ENCODE measurements at regions not wholly inside any gene's neighbourhood (a gene's known extent, or its start where the extent isn't known, plus 50 kb on each side); places are given as distances from the start of the nearest gene placed in this dataset.

DNA sequence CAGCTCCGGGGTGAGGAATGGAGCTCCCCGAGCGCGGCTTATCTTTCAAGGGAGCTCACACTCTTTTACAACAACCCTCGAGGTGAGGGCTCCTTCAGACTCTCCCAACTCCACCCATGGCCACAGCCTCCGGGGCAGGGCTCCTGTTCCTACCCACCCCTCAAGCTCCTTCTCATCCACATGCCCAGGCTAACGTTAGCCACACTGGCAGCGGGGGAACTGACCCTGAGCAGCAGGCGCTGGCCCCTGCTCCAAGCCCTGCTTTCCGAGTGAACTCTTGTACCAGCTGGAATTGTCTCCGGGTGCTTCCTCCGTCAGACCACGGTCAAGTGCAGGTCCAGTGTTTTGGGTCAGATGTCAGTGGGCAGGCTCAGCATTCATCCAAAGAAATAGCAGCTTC lies 89.4 kb downstream of the ANKRD10 start:
- Histone ChIP-seq H4K8ac (ENCODE audit: low read depth in 2 of 2, low read length in 2 of 2) (no peak overlapping the region), H3K14ac (replicated peaks; ENCODE audit: low read depth, low read length) (no peak overlapping the region), H2BK120ac (ENCODE audit: low read depth, low read length) (no peak overlapping the region), H3K79me1 (ENCODE audit: low read depth in 1 of 2, low read length in 2 of 2) (no peaks in the 10 kb centered on the region), H3K36me3 (ENCODE audit: control insufficient read depth, insufficient read depth, low read length) (no peaks in the 10 kb centered on the region), H3K4ac (ENCODE audit: low read depth, low read length) (no peak overlapping the region), H2BK20ac (ENCODE audit: low read depth, low read length) (no peak overlapping the region), H4K91ac (ENCODE audit: insufficient read depth, low read depth, low read length) (no peak overlapping the region), H4K20me1 (ENCODE audit: insufficient read depth, low read length) (no peaks in the 10 kb centered on the region), H3K23ac (ENCODE audit: low read depth, low read length) (no peak overlapping the region), H2BK5ac (ENCODE audit: low read depth, low read length, poor library complexity, severe bottlenecking) (no peak overlapping the region), H2AK5ac (ENCODE audit: low read depth, low read length) (no peak overlapping the region), H3K9ac (ENCODE audit: low read depth, low read length) (no peak overlapping the region), H2AK9ac (replicated peaks; ENCODE audit: low read depth, low read length, poor library complexity) (no peak overlapping the region), H3K27me3 (ENCODE audit: control insufficient read depth, insufficient read depth, low read length) (peaks cover 10% of the 10 kb centered on the region), H3K56ac (ENCODE audit: extremely low read depth, insufficient read depth, low read length) (no peak overlapping the region), H3K4me3 (ENCODE audit: insufficient read depth, low read depth, low read length) (no peak overlapping the region), H3K18ac (ENCODE audit: low read depth, low read length) (no peak overlapping the region), H4K5ac (ENCODE audit: low read depth, low read length) (no peak overlapping the region), H2AFZ (replicated peaks; ENCODE audit: low read length, poor library complexity) (no peak overlapping the region), H3K27ac (ENCODE audit: insufficient read depth, low read length) (no peak overlapping the region), H3K4me1 (ENCODE audit: control insufficient read depth, insufficient read depth, low read length) (no peaks in the 10 kb centered on the region), H3K9me1 (ENCODE audit: insufficient read depth, low read length) (no peaks in the 10 kb centered on the region), H3K9me3 (ENCODE audit: control insufficient read depth, insufficient read depth, low read length) (no peaks in the 10 kb centered on the region), H3K4me2 (ENCODE audit: low read depth, low read length) (no peak overlapping the region), H2BK15ac (ENCODE audit: low read depth, low read length) (no peak overlapping the region)
- POLR2A ChIA-PET (ENCODE audit: unreplicated experiment): interaction anchor here (1.2 kb wide), 1 partner anchor 113 kb away, joined by 10 read pairs; no protein-coding TSS in a partner anchor
- WGBS, 2 experiments (ENCODE audit: extremely low coverage in 2 of 2, insufficient read length in 1 of 2): 76% methylated on average over 7 of the region's 13 CpGs; no CpG with 5 or more reads in 1 of the 2 experiments
- in situ Hi-C loops (cut with MboI; ENCODE audit: low sequenced_read_pairs): no loop called here
- dilution Hi-C loops (cut with HindIII; ENCODE audit: low sequenced_read_pairs, unreplicated experiment): no loop called here
- intact Hi-C loops (cut with micrococcal nuclease): no loop called here
- CTCF ChIA-PET: no interaction called here
- DNase-seq (no peak), ATAC-seq (ENCODE audit: low read depth) (no peak)
- BruUV-seq (replicated peaks): no TSS peak
- TF ChIP-seq CHD1 (IDR thresholded peaks at IDR 0.05; ENCODE audit: low read depth, low read length) (no peak), MAFK (IDR thresholded peaks at IDR 0.05; ENCODE audit: low read depth, low read length) (no peak), FOS (IDR thresholded peaks at IDR 0.05; ENCODE audit: low read depth, low read length) (no peak), RFX5 (IDR thresholded peaks at IDR 0.05; ENCODE audit: low read depth, low read length) (no peak), SMC3 (IDR thresholded peaks at IDR 0.05; ENCODE audit: low read depth, low read length) (no peak), NFE2L2 (IDR thresholded peaks at IDR 0.05; ENCODE audit: low read depth, low read length) (no peak), MAZ (IDR thresholded peaks at IDR 0.05; ENCODE audit: borderline replicate concordance, low read depth, low read length) (no peak), CEBPB (IDR thresholded peaks at IDR 0.05; ENCODE audit: low read depth, low read length) (no peak), RCOR1 (IDR thresholded peaks at IDR 0.05; ENCODE audit: insufficient replicate concordance, low read length) (no peak), RAD21 (IDR thresholded peaks at IDR 0.05; ENCODE audit: low read length) (no peak), BHLHE40 (IDR thresholded peaks at IDR 0.05; ENCODE audit: low read depth, low read length) (no peak), POLR2A (IDR thresholded peaks at IDR 0.05; ENCODE audit: low read depth, low read length) (no peak), MXI1 (IDR thresholded peaks at IDR 0.05; ENCODE audit: borderline replicate concordance, low read depth, low read length) (no peak)
- TF ChIP-seq, protein P1, sequence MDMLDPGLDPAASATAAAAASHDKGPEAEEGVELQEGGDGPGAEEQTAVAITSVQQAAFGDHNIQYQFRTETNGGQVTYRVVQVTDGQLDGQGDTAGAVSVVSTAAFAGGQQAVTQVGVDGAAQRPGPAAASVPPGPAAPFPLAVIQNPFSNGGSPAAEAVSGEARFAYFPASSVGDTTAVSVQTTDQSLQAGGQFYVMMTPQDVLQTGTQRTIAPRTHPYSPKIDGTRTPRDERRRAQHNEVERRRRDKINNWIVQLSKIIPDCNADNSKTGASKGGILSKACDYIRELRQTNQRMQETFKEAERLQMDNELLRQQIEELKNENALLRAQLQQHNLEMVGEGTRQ (IDR thresholded peaks at IDR 0.05; ENCODE audit: low read depth, low read length): no peak
- TF ChIP-seq, protein P2, sequence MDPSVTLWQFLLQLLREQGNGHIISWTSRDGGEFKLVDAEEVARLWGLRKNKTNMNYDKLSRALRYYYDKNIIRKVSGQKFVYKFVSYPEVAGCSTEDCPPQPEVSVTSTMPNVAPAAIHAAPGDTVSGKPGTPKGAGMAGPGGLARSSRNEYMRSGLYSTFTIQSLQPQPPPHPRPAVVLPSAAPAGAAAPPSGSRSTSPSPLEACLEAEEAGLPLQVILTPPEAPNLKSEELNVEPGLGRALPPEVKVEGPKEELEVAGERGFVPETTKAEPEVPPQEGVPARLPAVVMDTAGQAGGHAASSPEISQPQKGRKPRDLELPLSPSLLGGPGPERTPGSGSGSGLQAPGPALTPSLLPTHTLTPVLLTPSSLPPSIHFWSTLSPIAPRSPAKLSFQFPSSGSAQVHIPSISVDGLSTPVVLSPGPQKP (IDR thresholded peaks at IDR 0.05; ENCODE audit: borderline replicate concordance, low read depth, low read length): no peak
- TF ChIP-seq, protein P3, sequence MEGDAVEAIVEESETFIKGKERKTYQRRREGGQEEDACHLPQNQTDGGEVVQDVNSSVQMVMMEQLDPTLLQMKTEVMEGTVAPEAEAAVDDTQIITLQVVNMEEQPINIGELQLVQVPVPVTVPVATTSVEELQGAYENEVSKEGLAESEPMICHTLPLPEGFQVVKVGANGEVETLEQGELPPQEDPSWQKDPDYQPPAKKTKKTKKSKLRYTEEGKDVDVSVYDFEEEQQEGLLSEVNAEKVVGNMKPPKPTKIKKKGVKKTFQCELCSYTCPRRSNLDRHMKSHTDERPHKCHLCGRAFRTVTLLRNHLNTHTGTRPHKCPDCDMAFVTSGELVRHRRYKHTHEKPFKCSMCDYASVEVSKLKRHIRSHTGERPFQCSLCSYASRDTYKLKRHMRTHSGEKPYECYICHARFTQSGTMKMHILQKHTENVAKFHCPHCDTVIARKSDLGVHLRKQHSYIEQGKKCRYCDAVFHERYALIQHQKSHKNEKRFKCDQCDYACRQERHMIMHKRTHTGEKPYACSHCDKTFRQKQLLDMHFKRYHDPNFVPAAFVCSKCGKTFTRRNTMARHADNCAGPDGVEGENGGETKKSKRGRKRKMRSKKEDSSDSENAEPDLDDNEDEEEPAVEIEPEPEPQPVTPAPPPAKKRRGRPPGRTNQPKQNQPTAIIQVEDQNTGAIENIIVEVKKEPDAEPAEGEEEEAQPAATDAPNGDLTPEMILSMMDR (conservative IDR thresholded peaks at IDR 0.05; ENCODE audit: low read depth, low read length): no peak
